Mammary epithelial cell (primary cell): ENCODE measurements at regions not wholly inside any gene's neighbourhood (a gene's known extent, or its start where the extent isn't known, plus 50 kb on each side); places are given as distances from the start of the nearest gene placed in this dataset.

ENCODE experiments used
- CTCF ChIP-seq, 2 donors: IDR thresholded peaks in 1 of 2; conservative IDR thresholded peaks in 1 of 2; 2 replicates each; pipeline ENCODE4 v1.5.1; 2011 to 2012; ENCODE audit warnings: inconsistent platforms in 2 of 2, low read length in 2 of 2, mild to moderate bottlenecking in 2 of 2, control low read depth in 1 of 2, low read depth in 1 of 2; ENCODE audit not compliant: insufficient read depth in 1 of 2; ENCODE audit errors: extremely low read depth in 1 of 2
- EZH2 ChIP-seq: IDR thresholded peaks from 2 replicates; pipeline ENCODE4 v1.6.1; 2012; ENCODE audit warnings: low read length, inconsistent platforms, borderline replicate concordance

GRCh38 chr1:5267603-5268235 lies 613.3 kb downstream of the AJAP1 start:
- TF ChIP-seq CTCF (conservative IDR thresholded peaks at IDR 0.05 in 1 of 2, IDR thresholded peaks at IDR 0.05 in 1 of 2; ENCODE audit: extremely low read depth in 1 of 2, insufficient read depth in 1 of 2, low read depth in 1 of 2, low read length in 2 of 2): no peak
- TF ChIP-seq EZH2: no peak
